MM.1S (cell line): ENCODE measurements at regions not wholly inside any gene's neighbourhood (a gene's known extent, or its start where the extent isn't known, plus 50 kb on each side); places are given as distances from the start of the nearest gene placed in this dataset.

Experiments
- DNase-seq: peaks from one replicate; pipeline ENCODE4 v3.0.0-alpha.2; 2015
- H2AFZ ChIP-seq: fragments of 300-600 bp; sonication (generic); 2 replicates; pipeline ENCODE4 v1.6.0; 2016; ENCODE audit warnings: antibody characterized with exemption, low read length
- H3F3A ChIP-seq: fragments of 300-600 bp; sonication (generic); 2 replicates; pipeline ENCODE4 v1.6.1; 2016; ENCODE audit warnings: mild to moderate bottlenecking, antibody characterized with exemption, low read length, moderate library complexity, mixed read lengths; ENCODE audit not compliant: insufficient read depth
- H3K27ac ChIP-seq: fragments of 300-600 bp; sonication (generic); 2 replicates; pipeline ENCODE4 v1.5.1; 2016; ENCODE audit warnings: mild to moderate bottlenecking, low read length
- H3K27me3 ChIP-seq: fragments of 300-600 bp; sonication (generic); replicated peaks from 2 replicates; pipeline ENCODE4 v1.6.0; 2016; ENCODE audit warnings: low read length; ENCODE audit not compliant: insufficient read depth
- H3K36me3 ChIP-seq: fragments of 300-600 bp; sonication (generic); replicated peaks from 2 replicates; pipeline ENCODE4 v1.6.1; 2016; ENCODE audit warnings: mild to moderate bottlenecking, low read length, mixed read lengths; ENCODE audit not compliant: insufficient read depth
- H3K4me1 ChIP-seq: fragments of 300-600 bp; sonication (generic); 2 replicates; pipeline ENCODE4 v1.6.1; 2016; ENCODE audit warnings: low read length, mixed read lengths
- H3K4me2 ChIP-seq: fragments of 300-600 bp; sonication (generic); 2 replicates; pipeline ENCODE4 v1.6.0; 2016; ENCODE audit warnings: low read depth, low read length
- H3K4me3 ChIP-seq: fragments of 300-600 bp; sonication (generic); 2 replicates; pipeline ENCODE4 v1.5.1; 2016; ENCODE audit warnings: low read length, mixed read lengths
- H3K79me2 ChIP-seq: fragments of 300-600 bp; sonication (generic); 2 replicates; pipeline ENCODE4 v1.6.1; 2016; ENCODE audit warnings: mixed run types, low read length, mixed read lengths
- H3K9ac ChIP-seq: fragments of 300-600 bp; sonication (generic); 2 replicates; pipeline ENCODE4 v1.6.1; 2016; ENCODE audit warnings: low read length, mixed read lengths
- H3K9me2 ChIP-seq: fragments of 300-600 bp; sonication (generic); replicated peaks from 2 replicates; pipeline ENCODE4 v1.6.1; 2016; ENCODE audit warnings: mild to moderate bottlenecking, low read length, mixed read lengths; ENCODE audit not compliant: insufficient read depth
- H3K9me3 ChIP-seq: fragments of 300-600 bp; sonication (generic); replicated peaks from 2 replicates; pipeline ENCODE4 v1.6.1; 2016; ENCODE audit warnings: mild to moderate bottlenecking, low read length, mixed read lengths; ENCODE audit not compliant: insufficient read depth
- H4K20me1 ChIP-seq: fragments of 300-600 bp; sonication (generic); 2 replicates; pipeline ENCODE4 v1.6.1; 2016; ENCODE audit warnings: mild to moderate bottlenecking, low read length, moderate library complexity, mixed read lengths; ENCODE audit not compliant: insufficient read depth
- CTCF ChIP-seq: fragments of 300-600 bp; sonication (generic); IDR thresholded peaks from 2 replicates; pipeline ENCODE4 v1.5.1; 2016; ENCODE audit warnings: antibody characterized with exemption, low read length, mixed read lengths
- EZH2 ChIP-seq: fragments of 300-600 bp; sonication (generic); optimal IDR thresholded peaks from 2 replicates; pipeline ENCODE3; 2017; ENCODE audit warnings: low read depth, mild to moderate bottlenecking, antibody characterized with exemption, low read length, mixed read lengths
- EZH2phosphoT487 ChIP-seq: fragments of 300-600 bp; sonication (generic); IDR thresholded peaks from 2 replicates; pipeline ENCODE4 v1.6.1; 2018; ENCODE audit warnings: antibody characterized with exemption, low read length

- Histone ChIP-seq H3K79me2 (no peaks in the 10 kb centered on the region), H3K4me1 (no peaks in the 10 kb centered on the region), H3K4me3 (no peak overlapping the region), H3K27me3 (no peaks in the 10 kb centered on the region), H3K9me2 (no peaks in the 10 kb centered on the region), H3K27ac (no peak overlapping the region), H3K36me3 (no peaks in the 10 kb centered on the region), H3F3A (no peaks in the 10 kb centered on the region), H2AFZ (no peak overlapping the region), H3K9me3 (no peaks in the 10 kb centered on the region), H3K9ac (no peak overlapping the region), H4K20me1 (no peaks in the 10 kb centered on the region), H3K4me2 (no peak overlapping the region)
- TF ChIP-seq CTCF (no peak), EZH2phosphoT487 (no peak), EZH2 (no peak)
- DNase-seq = no peak
These were observed 849.8 kb upstream of the RBFOX1 start for GRCh38 chr16:6482696-6483468.

GRCh38 chr16:6481894-6482293 lies 850.8 kb upstream of the RBFOX1 start:
- Histone ChIP-seq H3K4me2 (no peak overlapping the region), H3K9me3 (no peaks in the 10 kb centered on the region), H3K36me3 (no peaks in the 10 kb centered on the region), H3K27me3 (no peaks in the 10 kb centered on the region), H3K79me2 (no peaks in the 10 kb centered on the region), H3K9me2 (no peaks in the 10 kb centered on the region), H3F3A (no peaks in the 10 kb centered on the region), H4K20me1 (no peaks in the 10 kb centered on the region), H2AFZ (no peak overlapping the region), H3K4me1 (no peaks in the 10 kb centered on the region), H3K9ac (no peak overlapping the region), H3K27ac (no peak overlapping the region), H3K4me3 (no peak overlapping the region)
- no peak for DNase-seq
- TF ChIP-seq EZH2 = no peak
- TF ChIP-seq CTCF = no peak
- no peak for TF ChIP-seq EZH2phosphoT487

DNA sequence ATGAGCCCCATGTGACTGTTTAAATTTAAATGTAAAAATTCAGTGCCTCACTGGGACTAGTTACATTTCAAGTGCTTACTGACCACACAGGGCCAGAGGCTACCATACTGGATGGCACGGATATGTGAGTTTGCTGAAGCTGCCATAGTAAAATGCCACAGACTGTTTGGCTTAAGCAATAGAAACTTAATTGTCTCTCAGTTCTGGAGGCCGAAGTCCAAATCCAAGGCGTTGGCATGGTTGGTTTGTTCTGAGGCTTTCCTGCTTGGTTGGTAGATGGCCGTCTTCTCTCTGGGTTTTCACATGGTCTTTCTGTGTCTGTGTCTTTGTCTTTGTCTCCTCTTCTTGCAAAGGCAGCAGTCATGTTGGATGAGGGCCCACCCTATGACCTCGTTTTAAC lies 878.9 kb upstream of the RBFOX1 start:
- H3F3A ChIP-seq = no peaks in the 10 kb centered on the region
- H2AFZ ChIP-seq = no peak overlapping the region
- H3K36me3 ChIP-seq = no peaks in the 10 kb centered on the region
- H3K9ac ChIP-seq = no peak overlapping the region
- no peaks in the 10 kb centered on the region for H3K4me1 ChIP-seq
- H3K9me3 ChIP-seq = no peaks in the 10 kb centered on the region
- no peak for DNase-seq
- no peaks in the 10 kb centered on the region for H3K9me2 ChIP-seq
- no peaks in the 10 kb centered on the region for H3K79me2 ChIP-seq
- H3K4me2 ChIP-seq = no peak overlapping the region
- H3K4me3 ChIP-seq = no peak overlapping the region
- no peaks in the 10 kb centered on the region for H3K27me3 ChIP-seq
- no peak for TF ChIP-seq EZH2
- no peak for TF ChIP-seq CTCF
- TF ChIP-seq EZH2phosphoT487 = no peak
- no peaks in the 10 kb centered on the region for H4K20me1 ChIP-seq
- no peak overlapping the region for H3K27ac ChIP-seq
